ENCODE measurements at regions not wholly inside any gene's neighbourhood (a gene's known extent, or its start where the extent isn't known, plus 50 kb on each side); places are given as distances from the start of the nearest gene placed in this dataset.

DNA sequence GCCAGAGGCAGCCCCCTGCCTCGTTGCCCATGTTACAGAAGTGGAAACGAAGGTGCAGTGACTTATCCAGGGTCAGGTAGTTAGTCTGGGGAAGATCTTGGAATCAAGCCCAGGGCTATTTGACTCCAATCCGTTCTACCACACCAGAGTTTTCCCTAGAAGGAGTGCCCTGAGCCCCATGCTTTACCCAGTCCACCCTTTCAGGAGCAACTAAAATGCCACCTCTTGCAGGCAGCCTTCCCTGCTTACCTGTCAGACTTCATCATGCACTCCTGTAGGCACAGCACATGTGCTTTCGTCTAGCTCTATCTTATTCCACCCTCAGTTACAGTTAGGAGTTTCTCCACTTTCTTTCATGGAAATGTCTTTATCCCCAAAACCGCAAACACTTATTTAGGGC, 80.2 kb downstream of the CHST1 start:
- Mint-ChIP-seq H3K9me3 (ENCODE audit: low read depth) (no peaks in the 10 kb centered on the region), H3K27ac (no peak overlapping the region), H3K4me1 (ENCODE audit: low read depth) (no peaks in the 10 kb centered on the region), H3K36me3 (ENCODE audit: insufficient read depth) (no peaks in the 10 kb centered on the region), H3K27me3 (peaks cover 47% of the 10 kb centered on the region), H3K4me3 (ENCODE audit: low read depth) (no peak overlapping the region)
- DNase-seq (ENCODE audit: low spot score, unreplicated experiment), result no peak
- TF ChIP-seq, protein P1, sequence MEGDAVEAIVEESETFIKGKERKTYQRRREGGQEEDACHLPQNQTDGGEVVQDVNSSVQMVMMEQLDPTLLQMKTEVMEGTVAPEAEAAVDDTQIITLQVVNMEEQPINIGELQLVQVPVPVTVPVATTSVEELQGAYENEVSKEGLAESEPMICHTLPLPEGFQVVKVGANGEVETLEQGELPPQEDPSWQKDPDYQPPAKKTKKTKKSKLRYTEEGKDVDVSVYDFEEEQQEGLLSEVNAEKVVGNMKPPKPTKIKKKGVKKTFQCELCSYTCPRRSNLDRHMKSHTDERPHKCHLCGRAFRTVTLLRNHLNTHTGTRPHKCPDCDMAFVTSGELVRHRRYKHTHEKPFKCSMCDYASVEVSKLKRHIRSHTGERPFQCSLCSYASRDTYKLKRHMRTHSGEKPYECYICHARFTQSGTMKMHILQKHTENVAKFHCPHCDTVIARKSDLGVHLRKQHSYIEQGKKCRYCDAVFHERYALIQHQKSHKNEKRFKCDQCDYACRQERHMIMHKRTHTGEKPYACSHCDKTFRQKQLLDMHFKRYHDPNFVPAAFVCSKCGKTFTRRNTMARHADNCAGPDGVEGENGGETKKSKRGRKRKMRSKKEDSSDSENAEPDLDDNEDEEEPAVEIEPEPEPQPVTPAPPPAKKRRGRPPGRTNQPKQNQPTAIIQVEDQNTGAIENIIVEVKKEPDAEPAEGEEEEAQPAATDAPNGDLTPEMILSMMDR (IDR thresholded peaks at IDR 0.05; ENCODE audit: unreplicated experiment), result no peak

DNA sequence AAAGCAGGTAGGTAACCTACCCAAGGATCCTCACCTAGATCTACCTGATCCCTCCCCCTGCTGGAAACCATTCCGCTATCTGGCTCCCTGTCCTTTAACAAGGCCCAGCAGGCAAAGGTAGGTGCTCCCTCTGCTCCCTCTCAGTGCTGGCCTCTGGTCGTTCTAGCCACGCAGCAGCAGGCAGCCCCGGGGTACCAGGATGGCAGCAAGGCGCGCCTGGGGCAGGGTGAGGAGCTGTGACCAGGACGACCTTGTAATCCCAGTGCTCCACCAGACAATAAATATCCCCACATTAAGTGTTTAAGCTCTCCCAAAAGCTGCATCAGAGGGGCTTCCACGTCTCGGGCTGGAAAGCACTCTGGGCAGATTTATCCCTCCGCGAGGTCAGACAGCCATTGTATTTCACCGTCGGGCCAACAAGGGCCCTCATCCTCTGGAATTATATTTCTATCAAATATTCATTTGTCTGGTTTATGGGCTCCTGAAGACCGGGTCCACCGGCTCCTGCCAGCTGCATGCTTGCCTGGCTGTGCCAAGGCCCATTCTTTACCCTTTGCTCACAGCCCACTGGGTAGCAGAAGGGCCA, 81.3 kb downstream of the CHST1 start:
- Mint-ChIP-seq H3K4me3 (ENCODE audit: low read depth) (no peak overlapping the region), H3K9me3 (ENCODE audit: low read depth) (no peaks in the 10 kb centered on the region), H3K36me3 (ENCODE audit: insufficient read depth) (no peaks in the 10 kb centered on the region), H3K27ac (no peak overlapping the region), H3K27me3 (peaks cover 52% of the 10 kb centered on the region), H3K4me1 (ENCODE audit: low read depth) (no peaks in the 10 kb centered on the region)
- DNase-seq (ENCODE audit: low spot score, unreplicated experiment), result no peak
- TF ChIP-seq, protein P1 (IDR thresholded peaks at IDR 0.05; ENCODE audit: unreplicated experiment), result no peak

DNA sequence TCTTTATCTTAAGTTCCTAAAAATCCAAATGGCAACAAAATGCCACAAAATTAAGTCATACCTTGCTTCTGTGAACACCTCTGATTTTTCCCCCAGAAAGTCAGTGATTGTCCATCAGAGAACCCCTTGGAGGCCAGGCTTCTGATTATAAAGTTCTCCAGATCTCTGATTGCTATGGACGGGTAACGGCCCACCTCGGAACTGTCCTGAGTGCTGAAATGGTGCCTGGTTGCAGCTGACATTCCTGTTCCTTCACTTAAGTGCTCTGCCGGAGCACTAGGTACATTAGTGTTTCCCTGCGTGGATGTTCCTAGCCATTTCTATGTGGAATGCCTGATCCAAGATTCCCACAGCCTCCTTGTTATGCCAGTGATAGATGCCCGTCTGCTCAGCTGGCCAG, 85.0 kb downstream of the CHST1 start:
- Mint-ChIP-seq H3K36me3 (ENCODE audit: insufficient read depth) (no peaks in the 10 kb centered on the region), H3K27ac (no peak overlapping the region), H3K4me1 (ENCODE audit: low read depth) (no peaks in the 10 kb centered on the region), H3K27me3 (peaks cover 43% of the 10 kb centered on the region), H3K4me3 (ENCODE audit: low read depth) (no peak overlapping the region), H3K9me3 (ENCODE audit: low read depth) (no peaks in the 10 kb centered on the region)
- TF ChIP-seq, protein P1 (IDR thresholded peaks at IDR 0.05; ENCODE audit: unreplicated experiment), result no peak
- peak; percentile 49 for DNase-seq (ENCODE audit: low spot score, unreplicated experiment)

DNA sequence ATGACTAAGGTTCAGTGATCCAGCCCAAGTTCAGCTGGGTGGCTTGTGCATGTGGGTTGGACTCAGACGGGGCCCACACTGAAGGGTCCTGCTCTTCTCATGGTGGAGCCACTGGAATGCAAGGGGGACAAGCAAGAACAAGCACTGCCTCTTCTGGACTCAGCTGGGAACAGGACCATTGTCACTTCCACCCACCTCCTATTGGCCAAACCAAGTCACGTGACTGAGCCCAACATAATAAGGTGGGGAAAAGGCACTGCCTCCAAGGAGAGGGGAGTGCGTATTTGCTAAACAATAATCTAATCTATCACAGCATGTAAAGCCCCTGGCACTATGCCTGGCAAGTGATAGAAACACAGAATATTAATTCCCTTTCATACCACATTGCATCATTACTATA, 87.1 kb downstream of the CHST1 start:
- Mint-ChIP-seq H3K4me1 (ENCODE audit: low read depth) (no peaks in the 10 kb centered on the region), H3K36me3 (ENCODE audit: insufficient read depth) (no peaks in the 10 kb centered on the region), H3K27me3 (peaks cover 40% of the 10 kb centered on the region), H3K27ac (no peak overlapping the region), H3K4me3 (ENCODE audit: low read depth) (no peak overlapping the region), H3K9me3 (ENCODE audit: low read depth) (no peaks in the 10 kb centered on the region)
- TF ChIP-seq, protein P1 (IDR thresholded peaks at IDR 0.05; ENCODE audit: unreplicated experiment), result no peak
- DNase-seq (ENCODE audit: low spot score, unreplicated experiment), result no peak

DNA sequence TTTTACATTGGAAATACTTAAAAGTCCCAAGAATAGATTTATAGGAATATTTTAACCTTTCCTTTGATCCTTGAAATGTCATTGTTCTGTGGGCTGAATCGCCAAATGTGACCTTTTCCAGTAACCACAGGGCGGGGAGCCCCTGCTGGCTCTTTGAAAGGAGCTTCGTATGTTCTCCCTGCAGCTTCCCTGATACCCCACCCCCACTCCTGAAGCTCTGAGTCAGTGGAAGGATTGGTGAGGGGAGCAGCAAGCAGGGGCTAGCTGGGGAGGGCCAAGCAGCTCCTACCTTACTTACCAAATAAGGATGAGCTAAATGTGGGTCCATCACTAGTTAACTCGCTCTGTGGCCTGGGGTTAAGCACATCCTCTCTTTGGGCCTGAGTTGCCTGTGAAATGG, 87.7 kb downstream of the CHST1 start:
- no peak overlapping the region for H3K27ac Mint-ChIP-seq
- no peak for DNase-seq (ENCODE audit: low spot score, unreplicated experiment)
- no peaks in the 10 kb centered on the region for H3K4me1 Mint-ChIP-seq (ENCODE audit: low read depth)
- H3K27me3 Mint-ChIP-seq, result peaks cover 36% of the 10 kb centered on the region
- H3K9me3 Mint-ChIP-seq (ENCODE audit: low read depth), result no peaks in the 10 kb centered on the region
- TF ChIP-seq, protein P1 (IDR thresholded peaks at IDR 0.05; ENCODE audit: unreplicated experiment), result no peak
- no peaks in the 10 kb centered on the region for H3K36me3 Mint-ChIP-seq (ENCODE audit: insufficient read depth)
- H3K4me3 Mint-ChIP-seq (ENCODE audit: low read depth), result no peak overlapping the region
